ENCODE measurements at regions not wholly inside any gene's neighbourhood (a gene's known extent, or its start where the extent isn't known, plus 50 kb on each side); places are given as distances from the start of the nearest gene placed in this dataset.

DNA sequence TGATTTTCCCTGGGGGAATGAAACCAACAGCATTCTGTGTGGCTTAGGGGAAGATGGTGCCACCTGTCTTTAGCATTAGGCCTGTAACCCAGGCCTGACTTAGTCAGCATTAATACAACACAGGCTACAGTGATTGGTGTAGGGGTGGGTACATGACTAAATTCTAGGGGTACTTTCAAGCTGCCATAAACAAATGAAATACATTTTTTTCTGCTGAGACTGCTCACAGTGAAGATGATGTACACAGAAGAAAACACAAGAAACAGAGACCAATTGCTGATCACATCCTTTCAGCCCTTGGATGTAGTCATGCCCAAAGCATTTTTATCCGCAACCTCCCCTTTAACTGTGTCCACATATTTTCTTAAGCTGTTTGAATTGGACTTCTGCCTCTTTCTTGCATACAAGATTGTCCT, 527.2 kb downstream of the KCTD16 start:
- no peaks in the 10 kb centered on the region for H3K4me1 ChIP-seq
- H3K4me3 ChIP-seq: no peak overlapping the region
- no peaks in the 10 kb centered on the region for H3K36me3 ChIP-seq
- TF ChIP-seq EP300 (IDR thresholded peaks at IDR 0.05) (no peak), POLR2AphosphoS5 (IDR thresholded peaks at IDR 0.05) (no peak), POLR2A (IDR thresholded peaks at IDR 0.05) (no peak)
- TF ChIP-seq, protein P1, sequence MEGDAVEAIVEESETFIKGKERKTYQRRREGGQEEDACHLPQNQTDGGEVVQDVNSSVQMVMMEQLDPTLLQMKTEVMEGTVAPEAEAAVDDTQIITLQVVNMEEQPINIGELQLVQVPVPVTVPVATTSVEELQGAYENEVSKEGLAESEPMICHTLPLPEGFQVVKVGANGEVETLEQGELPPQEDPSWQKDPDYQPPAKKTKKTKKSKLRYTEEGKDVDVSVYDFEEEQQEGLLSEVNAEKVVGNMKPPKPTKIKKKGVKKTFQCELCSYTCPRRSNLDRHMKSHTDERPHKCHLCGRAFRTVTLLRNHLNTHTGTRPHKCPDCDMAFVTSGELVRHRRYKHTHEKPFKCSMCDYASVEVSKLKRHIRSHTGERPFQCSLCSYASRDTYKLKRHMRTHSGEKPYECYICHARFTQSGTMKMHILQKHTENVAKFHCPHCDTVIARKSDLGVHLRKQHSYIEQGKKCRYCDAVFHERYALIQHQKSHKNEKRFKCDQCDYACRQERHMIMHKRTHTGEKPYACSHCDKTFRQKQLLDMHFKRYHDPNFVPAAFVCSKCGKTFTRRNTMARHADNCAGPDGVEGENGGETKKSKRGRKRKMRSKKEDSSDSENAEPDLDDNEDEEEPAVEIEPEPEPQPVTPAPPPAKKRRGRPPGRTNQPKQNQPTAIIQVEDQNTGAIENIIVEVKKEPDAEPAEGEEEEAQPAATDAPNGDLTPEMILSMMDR (IDR thresholded peaks at IDR 0.05): no peak
- no peak for DNase-seq
- 37 to 72% (median 61%) methylated on average over 1 of the region's 1 CpG for WGBS, 5 donors
- no peak overlapping the region for H3K27ac ChIP-seq
- H3K9me3 ChIP-seq: no peaks in the 10 kb centered on the region
- intact Hi-C loops (cut with DNase I; ENCODE audit: low total_unique reads): no loop called here
- no peaks in the 10 kb centered on the region for H3K27me3 ChIP-seq

GRCh38 chr5:144691936-144692335, 521.3 kb downstream of the KCTD16 start:
- Histone ChIP-seq H3K27me3 (no peaks in the 10 kb centered on the region), H3K4me3 (no peak overlapping the region), H3K4me1 (no peaks in the 10 kb centered on the region), H3K27ac (no peak overlapping the region), H3K9me3 (no peaks in the 10 kb centered on the region), H3K36me3 (no peaks in the 10 kb centered on the region)
- TF ChIP-seq EP300 (IDR thresholded peaks at IDR 0.05) (no peak), POLR2AphosphoS5 (IDR thresholded peaks at IDR 0.05) (no peak), POLR2A (IDR thresholded peaks at IDR 0.05) (no peak)
- TF ChIP-seq, protein P1 (IDR thresholded peaks at IDR 0.05): no peak
- no peak for DNase-seq
- 31 to 43% (median 35%) methylated on average over 3 of the region's 3 CpGs for WGBS, 5 donors
- intact Hi-C loops (cut with DNase I; ENCODE audit: low total_unique reads): no loop called here

GRCh38 chr5:144684899-144685298, 514.2 kb downstream of the KCTD16 start:
- no peak for DNase-seq
- Histone ChIP-seq H3K27me3 (no peaks in the 10 kb centered on the region), H3K9me3 (no peaks in the 10 kb centered on the region), H3K4me3 (no peak overlapping the region), H3K4me1 (no peaks in the 10 kb centered on the region), H3K36me3 (no peaks in the 10 kb centered on the region), H3K27ac (no peak overlapping the region)
- intact Hi-C loops (cut with DNase I; ENCODE audit: low total_unique reads): no loop called here
- 70 to 91% (median 83%) methylated on average over 1 of the region's 1 CpG for WGBS, 5 donors
- TF ChIP-seq POLR2AphosphoS5 (IDR thresholded peaks at IDR 0.05) (no peak), EP300 (IDR thresholded peaks at IDR 0.05) (no peak)
- TF ChIP-seq, protein P1 (IDR thresholded peaks at IDR 0.05): no peak

DNA sequence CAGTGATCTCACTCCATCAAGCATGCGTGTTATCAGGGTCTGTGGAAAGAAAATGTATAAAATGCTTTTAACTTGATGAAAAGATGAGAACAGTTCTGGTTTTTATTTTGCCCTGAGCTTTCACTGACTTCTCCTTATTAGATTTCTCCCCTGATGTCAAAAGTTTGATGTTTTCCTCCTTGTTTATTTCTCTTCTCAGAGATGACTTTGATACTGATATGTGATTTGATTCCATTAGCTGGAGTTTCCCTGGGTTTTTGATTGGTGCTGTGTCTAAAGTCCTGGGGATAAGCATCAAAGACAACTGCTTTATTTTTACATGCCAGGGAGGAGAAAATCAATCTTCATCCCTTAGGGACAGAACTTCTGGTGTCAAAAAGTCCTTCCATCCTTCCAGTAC, 510.0 kb downstream of the KCTD16 start:
- intact Hi-C loops (cut with DNase I; ENCODE audit: low total_unique reads): no loop called here
- Histone ChIP-seq H3K9me3 (no peaks in the 10 kb centered on the region), H3K27ac (no peak overlapping the region), H3K4me1 (no peaks in the 10 kb centered on the region), H3K4me3 (no peak overlapping the region), H3K27me3 (no peaks in the 10 kb centered on the region), H3K36me3 (no peaks in the 10 kb centered on the region)
- WGBS, 5 donors: 82 to 91% (median 89%) methylated on average over 1 of the region's 1 CpG
- TF ChIP-seq POLR2A (IDR thresholded peaks at IDR 0.05) (no peak), EP300 (IDR thresholded peaks at IDR 0.05) (no peak), POLR2AphosphoS5 (IDR thresholded peaks at IDR 0.05) (no peak)
- TF ChIP-seq, protein P1 (IDR thresholded peaks at IDR 0.05): no peak
- DNase-seq: no peak

All from stomach (tissue), 8 donors.